ENCODE measurements at regions not wholly inside any gene's neighbourhood (a gene's known extent, or its start where the extent isn't known, plus 50 kb on each side); places are given as distances from the start of the nearest gene placed in this dataset.

- H3K36me3 ChIP-seq, result no peaks in the 10 kb centered on the region
- H3K27me3 ChIP-seq, result no peaks in the 10 kb centered on the region
- no peaks in the 10 kb centered on the region for H3K9me3 ChIP-seq
- H3K27ac ChIP-seq, result no peak overlapping the region
- TF ChIP-seq CTCF (IDR thresholded peaks at IDR 0.05), result no peak
- no peak for TF ChIP-seq POLR2A (IDR thresholded peaks at IDR 0.05)
- no peak overlapping the region for H3K4me3 ChIP-seq
- DNase-seq, result no peak
- H3K4me1 ChIP-seq, result no peaks in the 10 kb centered on the region
These were observed 334.0 kb upstream of the CHD6 start for GRCh38 chr20:41952166-41952565.

GRCh38 chr20:41951615-41952014 lies 333.4 kb upstream of the CHD6 start:
- H3K4me3 ChIP-seq, result no peak overlapping the region
- no peak for TF ChIP-seq CTCF (IDR thresholded peaks at IDR 0.05)
- no peak for TF ChIP-seq POLR2A (IDR thresholded peaks at IDR 0.05)
- no peaks in the 10 kb centered on the region for H3K4me1 ChIP-seq
- no peaks in the 10 kb centered on the region for H3K9me3 ChIP-seq
- H3K27ac ChIP-seq, result no peak overlapping the region
- DNase-seq, result no peak
- no peaks in the 10 kb centered on the region for H3K27me3 ChIP-seq
- H3K36me3 ChIP-seq, result no peaks in the 10 kb centered on the region

- Histone ChIP-seq H3K27ac (no peak overlapping the region), H3K9me3 (no peaks in the 10 kb centered on the region), H3K4me3 (no peak overlapping the region), H3K36me3 (no peaks in the 10 kb centered on the region), H3K27me3 (no peaks in the 10 kb centered on the region), H3K4me1 (no peaks in the 10 kb centered on the region)
- no peak for DNase-seq
- TF ChIP-seq POLR2A (IDR thresholded peaks at IDR 0.05) (no peak), CTCF (IDR thresholded peaks at IDR 0.05) (no peak)
These were observed 321.5 kb upstream of the CHD6 start for GRCh38 chr20:41939659-41940058.

GRCh38 chr20:41938353-41938752 lies 320.2 kb upstream of the CHD6 start:
- H3K27me3 ChIP-seq, result no peaks in the 10 kb centered on the region
- no peaks in the 10 kb centered on the region for H3K36me3 ChIP-seq
- H3K4me3 ChIP-seq, result no peak overlapping the region
- H3K9me3 ChIP-seq, result no peaks in the 10 kb centered on the region
- TF ChIP-seq CTCF (IDR thresholded peaks at IDR 0.05) (no peak), POLR2A (IDR thresholded peaks at IDR 0.05) (no peak)
- no peaks in the 10 kb centered on the region for H3K4me1 ChIP-seq
- no peak overlapping the region for H3K27ac ChIP-seq
- no peak for DNase-seq

GRCh38 chr20:41935259-41935791 lies 317.1 kb upstream of the CHD6 start:
- no peak overlapping the region for H3K4me3 ChIP-seq
- H3K9me3 ChIP-seq, result no peaks in the 10 kb centered on the region
- no peak for TF ChIP-seq POLR2A (IDR thresholded peaks at IDR 0.05)
- TF ChIP-seq CTCF (IDR thresholded peaks at IDR 0.05), result no peak
- no peak overlapping the region for H3K27ac ChIP-seq
- H3K36me3 ChIP-seq, result no peaks in the 10 kb centered on the region
- no peak for DNase-seq
- no peaks in the 10 kb centered on the region for H3K27me3 ChIP-seq
- no peaks in the 10 kb centered on the region for H3K4me1 ChIP-seq

GRCh38 chr20:41932431-41932830 lies 314.3 kb upstream of the CHD6 start:
- Histone ChIP-seq H3K27me3 (no peaks in the 10 kb centered on the region), H3K9me3 (no peaks in the 10 kb centered on the region), H3K27ac (no peak overlapping the region), H3K4me1 (no peaks in the 10 kb centered on the region), H3K36me3 (no peaks in the 10 kb centered on the region), H3K4me3 (no peak overlapping the region)
- no peak for DNase-seq
- TF ChIP-seq POLR2A (IDR thresholded peaks at IDR 0.05), result no peak
- TF ChIP-seq CTCF (IDR thresholded peaks at IDR 0.05), result no peak

All from Peyer's patch (tissue), 4 donors.